Trophoblast cell (in vitro differentiated cells and primary cell): ENCODE measurements at regions not wholly inside any gene's neighbourhood (a gene's known extent, or its start where the extent isn't known, plus 50 kb on each side); places are given as distances from the start of the nearest gene placed in this dataset.

ENCODE experiments used
- DNase-seq, 2 donors: peaks; one replicate each; pipeline ENCODE4 v3.0.0-alpha.2; 2016
- H2AFZ ChIP-seq: 2 replicates; pipeline ENCODE4 v1.6.1; 2013; ENCODE audit warnings: low read length, moderate library complexity, mild to moderate bottlenecking; ENCODE audit not compliant: insufficient read depth, poor library complexity
- H2AK5ac ChIP-seq: 2 replicates; pipeline ENCODE4 v1.6.1; 2013; ENCODE audit warnings: mild to moderate bottlenecking, low read length
- H2BK120ac ChIP-seq: 2 replicates; pipeline ENCODE4 v1.6.1; 2013; ENCODE audit warnings: low read length, mild to moderate bottlenecking, moderate library complexity; ENCODE audit not compliant: insufficient read depth, poor library complexity
- H2BK12ac ChIP-seq: 2 replicates; pipeline ENCODE4 v1.6.1; 2013; ENCODE audit warnings: mild to moderate bottlenecking, low read length, moderate library complexity
- H2BK5ac ChIP-seq: 2 replicates; pipeline ENCODE4 v1.6.1; 2013; ENCODE audit warnings: low read length, low read depth, moderate library complexity, mild to moderate bottlenecking; ENCODE audit not compliant: poor library complexity
- H3K14ac ChIP-seq: 2 replicates; pipeline ENCODE4 v1.6.1; 2013; ENCODE audit warnings: mild to moderate bottlenecking, low read length
- H3K18ac ChIP-seq: 2 replicates; pipeline ENCODE4 v1.6.1; 2013; ENCODE audit warnings: mild to moderate bottlenecking, low read length
- H3K23ac ChIP-seq: 2 replicates; pipeline ENCODE4 v1.6.1; 2013; ENCODE audit warnings: low read length
- H3K27ac ChIP-seq: 2 replicates; pipeline ENCODE4 v1.5.1; 2013; ENCODE audit warnings: low read depth, mild to moderate bottlenecking, inconsistent platforms, low read length, moderate library complexity
- H3K27me3 ChIP-seq: 2 replicates; pipeline ENCODE4 v1.6.1; 2013; ENCODE audit warnings: inconsistent platforms, mild to moderate bottlenecking, low read length, moderate library complexity; ENCODE audit not compliant: insufficient read depth
- H3K36me3 ChIP-seq, 2 experiments: 1 replicate in 1 of 2; 2 replicates in 1 of 2; pipeline ENCODE4 v1.6.1; 2013; ENCODE audit warnings: low read length in 2 of 2, mild to moderate bottlenecking in 2 of 2, moderate library complexity in 1 of 2; ENCODE audit not compliant: insufficient read depth in 2 of 2, control insufficient read depth in 1 of 2
- H3K4ac ChIP-seq: 2 replicates; pipeline ENCODE4 v1.6.1; 2013; ENCODE audit warnings: low read depth, mild to moderate bottlenecking, low read length, moderate library complexity
- H3K4me1 ChIP-seq, 2 experiments: 1 replicate in 1 of 2; 2 replicates in 1 of 2; pipeline ENCODE4 v1.6.1; 2013; ENCODE audit warnings: low read length in 2 of 2, mild to moderate bottlenecking in 2 of 2, moderate library complexity in 1 of 2; ENCODE audit not compliant: insufficient read depth in 2 of 2, control insufficient read depth in 1 of 2
- H3K4me2 ChIP-seq: 2 replicates; pipeline ENCODE4 v1.6.1; 2013; ENCODE audit warnings: inconsistent platforms, mild to moderate bottlenecking, low read length, moderate library complexity
- H3K4me3 ChIP-seq: 2 replicates; pipeline ENCODE4 v1.5.1; 2013; ENCODE audit warnings: mild to moderate bottlenecking, low read depth, low read length, inconsistent platforms
- H3K79me1 ChIP-seq: one replicate; pipeline ENCODE4 v1.6.1; 2013; ENCODE audit warnings: low read length
- H3K79me2 ChIP-seq: 2 replicates; pipeline ENCODE4 v1.6.1; 2013; ENCODE audit warnings: low read length, mild to moderate bottlenecking; ENCODE audit not compliant: control insufficient read depth, insufficient read depth, poor library complexity
- H3K9ac ChIP-seq: 2 replicates; pipeline ENCODE4 v1.6.1; 2013; ENCODE audit warnings: mild to moderate bottlenecking, low read length
- H3K9me3 ChIP-seq: 2 replicates; pipeline ENCODE4 v1.6.1; 2013; ENCODE audit warnings: low read depth, mild to moderate bottlenecking, control low read depth, inconsistent platforms, low read length; ENCODE audit not compliant: insufficient read depth
- H4K12ac ChIP-seq: 2 replicates; pipeline ENCODE4 v1.6.1; 2013; ENCODE audit warnings: low read depth, mild to moderate bottlenecking, low read length, moderate library complexity
- H4K8ac ChIP-seq: 2 replicates; pipeline ENCODE4 v1.6.1; 2013; ENCODE audit warnings: low read depth, mild to moderate bottlenecking, low read length, moderate library complexity
- H4K91ac ChIP-seq: one replicate; pipeline ENCODE4 v1.6.1; 2013; ENCODE audit warnings: low read depth, mild to moderate bottlenecking, low read length, moderate library complexity
- WGBS: extraction: QIAGEN DNeasy Blood & Tissue Kit; methylation state at CpG from one replicate; pipeline ENCODE4 v1.1.7; 2013; ENCODE audit warnings: missing lambda C conversion rate; ENCODE audit not compliant: insufficient read length, insufficient coverage; ENCODE audit errors: extremely low coverage; 5-methylcytosine and 5-hydroxymethylcytosine counted together

GRCh38 chr10:2921956-2922680, 145.2 kb upstream of the PFKP start:
- Histone ChIP-seq H3K18ac (no peak overlapping the region), H4K8ac (no peak overlapping the region), H3K36me3 (no peaks in the 10 kb centered on the region), H3K27me3 (no peaks in the 10 kb centered on the region), H3K79me2 (no peaks in the 10 kb centered on the region), H4K91ac (no peak overlapping the region), H3K27ac (no peak overlapping the region), H3K79me1 (no peaks in the 10 kb centered on the region), H2BK5ac (no peak overlapping the region), H3K9ac (no peak overlapping the region), H3K9me3 (peaks cover 4% of the 10 kb centered on the region), H2BK12ac (no peak overlapping the region), H3K4ac (no peak overlapping the region), H4K12ac (no peak overlapping the region), H3K4me3 (no peak overlapping the region), H3K23ac (no peak overlapping the region), H2AK5ac (no peak overlapping the region), H3K4me1 (peaks cover 0 to 6% of the 10 kb centered on the region in 2 experiments), H3K4me2 (no peak overlapping the region), H2BK120ac (no peak overlapping the region), H2AFZ (no peak overlapping the region), H3K14ac (no peak overlapping the region)
- peak; percentile 19 to 50 for DNase-seq
- WGBS = no CpG with 5 or more reads among the region's 26 CpGs

GRCh38 chr10:2920637-2921036, 146.7 kb upstream of the PFKP start:
- peaks cover 7% of the 10 kb centered on the region for H3K9me3 ChIP-seq
- DNase-seq = peak; percentile 82 to 87
- no peaks in the 10 kb centered on the region for H3K79me1 ChIP-seq
- H4K12ac ChIP-seq = no peak overlapping the region
- no peak overlapping the region for H3K9ac ChIP-seq
- H3K18ac ChIP-seq = no peak overlapping the region
- H2BK12ac ChIP-seq = no peak overlapping the region
- H3K27ac ChIP-seq = no peak overlapping the region
- no peak overlapping the region for H2BK5ac ChIP-seq
- H2BK120ac ChIP-seq = no peak overlapping the region
- no peak overlapping the region for H2AFZ ChIP-seq
- H3K79me2 ChIP-seq = no peaks in the 10 kb centered on the region
- H3K36me3 ChIP-seq = no peaks in the 10 kb centered on the region
- no peak overlapping the region for H3K4me2 ChIP-seq
- H3K4ac ChIP-seq = no peak overlapping the region
- no peaks in the 10 kb centered on the region for H3K27me3 ChIP-seq
- H3K4me3 ChIP-seq = no peak overlapping the region
- H4K91ac ChIP-seq = no peak overlapping the region
- peaks cover 0 to 4% of the 10 kb centered on the region in 2 experiments for H3K4me1 ChIP-seq
- no peak overlapping the region for H4K8ac ChIP-seq
- no peak overlapping the region for H3K14ac ChIP-seq
- no peak overlapping the region for H2AK5ac ChIP-seq
- WGBS = no CpG with 5 or more reads among the region's 6 CpGs
- H3K23ac ChIP-seq = no peak overlapping the region

GRCh38 chr10:2920168-2920567, 147.2 kb upstream of the PFKP start:
- Histone ChIP-seq H3K4ac (no peak overlapping the region), H4K91ac (no peak overlapping the region), H2BK120ac (no peak overlapping the region), H2AFZ (no peak overlapping the region), H3K4me3 (no peak overlapping the region), H3K79me2 (no peaks in the 10 kb centered on the region), H3K9me3 (peaks cover 7% of the 10 kb centered on the region), H3K27me3 (no peaks in the 10 kb centered on the region), H2BK12ac (no peak overlapping the region), H3K27ac (no peak overlapping the region), H3K4me1 (peaks cover 0 to 4% of the 10 kb centered on the region in 2 experiments), H2BK5ac (no peak overlapping the region), H3K23ac (no peak overlapping the region), H3K14ac (no peak overlapping the region), H2AK5ac (no peak overlapping the region), H3K9ac (no peak overlapping the region), H3K4me2 (no peak overlapping the region), H3K36me3 (no peaks in the 10 kb centered on the region), H3K79me1 (no peaks in the 10 kb centered on the region), H4K12ac (no peak overlapping the region), H4K8ac (no peak overlapping the region), H3K18ac (no peak overlapping the region)
- WGBS = no CpG with 5 or more reads among the region's 3 CpGs
- DNase-seq = no peak

DNA sequence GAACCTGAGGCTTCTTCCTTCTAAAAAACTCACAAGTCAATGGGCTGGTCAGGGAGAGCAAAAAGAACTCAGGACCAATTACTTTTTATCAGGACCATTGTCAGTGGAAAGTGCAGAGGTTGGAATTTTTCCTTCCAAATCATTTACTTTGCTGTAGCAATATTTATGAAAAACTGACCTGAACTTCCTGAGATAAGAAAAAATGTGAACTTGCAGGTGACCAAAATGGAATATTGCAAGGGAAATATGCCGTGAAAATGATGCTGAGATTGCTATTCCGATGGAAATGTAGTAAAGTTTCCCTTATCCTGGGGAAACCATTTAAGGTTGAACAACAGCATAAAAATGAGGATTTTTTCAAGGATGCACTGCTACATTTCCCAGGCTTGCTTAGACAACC, 148.3 kb upstream of the PFKP start:
- peaks cover 7% of the 10 kb centered on the region for H3K9me3 ChIP-seq
- H2BK12ac ChIP-seq = no peak overlapping the region
- no peaks in the 10 kb centered on the region for H3K79me1 ChIP-seq
- no peaks in the 10 kb centered on the region for H3K79me2 ChIP-seq
- H2AFZ ChIP-seq = no peak overlapping the region
- H3K9ac ChIP-seq = no peak overlapping the region
- H3K14ac ChIP-seq = no peak overlapping the region
- DNase-seq = peak in 1 of 2 donors; percentile 9
- no CpG with 5 or more reads among the region's 2 CpGs for WGBS
- H3K4me3 ChIP-seq = no peak overlapping the region
- H4K8ac ChIP-seq = no peak overlapping the region
- no peak overlapping the region for H2BK5ac ChIP-seq
- no peak overlapping the region for H2BK120ac ChIP-seq
- H3K4me1 ChIP-seq = peaks cover 0 to 4% of the 10 kb centered on the region in 2 experiments
- no peaks in the 10 kb centered on the region for H3K27me3 ChIP-seq
- no peak overlapping the region for H3K4me2 ChIP-seq
- no peaks in the 10 kb centered on the region for H3K36me3 ChIP-seq
- no peak overlapping the region for H3K4ac ChIP-seq
- H3K27ac ChIP-seq = no peak overlapping the region
- H4K91ac ChIP-seq = no peak overlapping the region
- H3K18ac ChIP-seq = no peak overlapping the region
- H2AK5ac ChIP-seq = no peak overlapping the region
- H4K12ac ChIP-seq = no peak overlapping the region
- H3K23ac ChIP-seq = no peak overlapping the region
